Lower leg skin (tissue), 3 donors: ENCODE measurements at regions not wholly inside any gene's neighbourhood (a gene's known extent, or its start where the extent isn't known, plus 50 kb on each side); places are given as distances from the start of the nearest gene placed in this dataset.

Experiments
- CTCF ChIP-seq, 3 donors: fragments of 450-650 bp; IDR thresholded peaks; one replicate each; pipeline ENCODE4 v1.5.1; 2016; ENCODE audit warnings: antibody characterized with exemption in 3 of 3, mild to moderate bottlenecking in 3 of 3, moderate library complexity in 2 of 3
- POLR2A ChIP-seq, 2 donors: fragments of 450-650 bp; IDR thresholded peaks; one replicate each; pipeline ENCODE4 v1.6.1; 2016 to 2017; ENCODE audit warnings: antibody characterized with exemption in 2 of 2, mild to moderate bottlenecking in 1 of 2, moderate library complexity in 1 of 2

- no peak for TF ChIP-seq CTCF (IDR thresholded peaks at IDR 0.05)
- TF ChIP-seq POLR2A (IDR thresholded peaks at IDR 0.05): no peak
Measured at GRCh38 chr5:143898916-143899591, 87.1 kb downstream of the HMHB1 start.
